SK-N-SH (cell line): ENCODE measurements at regions not wholly inside any gene's neighbourhood (a gene's known extent, or its start where the extent isn't known, plus 50 kb on each side); places are given as distances from the start of the nearest gene placed in this dataset.

Experiments
- ELF1 ChIP-seq: IDR thresholded peaks from 2 replicates; pipeline ENCODE4 v1.4.0; 2012
- EP300 ChIP-seq, 2 experiments: IDR thresholded peaks; 2 replicates each; pipeline versions ENCODE4 v1.4.0 to v1.6.1; 2012; ENCODE audit warnings: borderline replicate concordance in 1 of 2, low read depth in 1 of 2, low read length in 1 of 2
- GABPA ChIP-seq: IDR thresholded peaks from 2 replicates; pipeline ENCODE4 v1.4.0; 2012; ENCODE audit warnings: low read depth, mild to moderate bottlenecking
- GATA2 ChIP-seq: sonication (generic); formaldehyde crosslinking; IDR thresholded peaks from 2 replicates; pipeline ENCODE4 v1.5.0; 2020; ENCODE audit warnings: mild to moderate bottlenecking, missing genetic modification reagents
- NRF1 ChIP-seq: IDR thresholded peaks from 2 replicates; pipeline ENCODE4 v1.6.1; 2012; ENCODE audit warnings: low read depth, mild to moderate bottlenecking, low read length
- POLR2AphosphoS5 ChIP-seq: IDR thresholded peaks from 2 replicates; pipeline ENCODE4 v1.6.1; 2012; ENCODE audit warnings: low read depth, low read length
- RFX5 ChIP-seq: IDR thresholded peaks from 2 replicates; pipeline ENCODE4 v1.6.1; 2012; ENCODE audit warnings: mild to moderate bottlenecking, improper control_type of control experiment, low read length
- SMC3 ChIP-seq: IDR thresholded peaks from 2 replicates; pipeline ENCODE4 v1.6.1; 2012; ENCODE audit warnings: low read depth, low read length, improper control_type of control experiment
- TAF1 ChIP-seq: IDR thresholded peaks from 2 replicates; pipeline ENCODE4 v1.6.1; 2012; ENCODE audit warnings: low read depth, mild to moderate bottlenecking, low read length, moderate library complexity, borderline replicate concordance
- YY1 ChIP-seq: IDR thresholded peaks from 2 replicates; pipeline ENCODE4 v1.4.0; 2012; ENCODE audit warnings: low read depth, mild to moderate bottlenecking
- TF ChIP-seq, protein P1 (sequence below): fragments of 200-600 bp; sonication (generic); IDR thresholded peaks from 2 replicates; pipeline ENCODE4 v1.6.1; 2017; ENCODE audit warnings: antibody characterized with exemption, mild to moderate bottlenecking, moderate library complexity
- TF ChIP-seq, protein P2 (sequence below): IDR thresholded peaks from 2 replicates; pipeline ENCODE4 v1.4.0; 2012; ENCODE audit warnings: low read depth
- TF ChIP-seq, protein P3 (sequence below): IDR thresholded peaks from 2 replicates; pipeline ENCODE4 v1.4.0; 2012; ENCODE audit warnings: low read depth, borderline replicate concordance
- TF ChIP-seq, protein P4 (sequence below): IDR thresholded peaks from 2 replicates; pipeline ENCODE4 v1.6.1; 2012; ENCODE audit warnings: mild to moderate bottlenecking, low read depth, low read length, moderate library complexity

DNA sequence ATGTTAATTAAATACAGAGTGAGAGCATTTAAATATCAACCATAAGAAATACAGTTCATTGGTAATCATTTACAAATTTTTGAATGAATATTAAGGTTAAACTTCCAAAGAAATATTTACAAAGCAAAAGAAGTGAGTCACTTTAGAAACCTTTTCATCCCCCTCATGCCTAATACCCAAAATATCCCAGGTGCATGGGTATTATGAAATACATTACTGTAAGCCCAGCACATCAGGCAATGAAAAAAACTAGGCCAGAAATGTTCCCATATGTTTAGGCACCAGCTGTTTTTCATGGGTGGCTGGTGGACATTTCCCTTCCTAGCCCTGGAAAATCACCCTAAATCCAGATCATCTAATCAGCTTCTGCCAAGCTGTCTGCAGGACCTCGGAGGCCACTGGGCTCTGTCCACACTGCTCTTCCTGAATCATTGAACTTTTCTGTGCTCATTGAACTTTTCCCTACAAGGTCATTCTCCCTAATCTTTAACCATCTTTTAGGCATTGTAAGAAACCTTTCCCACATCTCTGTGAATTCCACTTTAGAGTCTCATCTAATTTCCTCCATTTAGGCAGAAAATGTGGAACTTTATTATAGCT, 145.3 kb upstream of the STXBP5 start:
- no peak for TF ChIP-seq YY1
- no peak for TF ChIP-seq EP300 (IDR thresholded peaks at IDR 0.05; ENCODE audit: borderline replicate concordance in 1 of 2, low read depth in 1 of 2, low read length in 1 of 2)
- TF ChIP-seq, protein P1, sequence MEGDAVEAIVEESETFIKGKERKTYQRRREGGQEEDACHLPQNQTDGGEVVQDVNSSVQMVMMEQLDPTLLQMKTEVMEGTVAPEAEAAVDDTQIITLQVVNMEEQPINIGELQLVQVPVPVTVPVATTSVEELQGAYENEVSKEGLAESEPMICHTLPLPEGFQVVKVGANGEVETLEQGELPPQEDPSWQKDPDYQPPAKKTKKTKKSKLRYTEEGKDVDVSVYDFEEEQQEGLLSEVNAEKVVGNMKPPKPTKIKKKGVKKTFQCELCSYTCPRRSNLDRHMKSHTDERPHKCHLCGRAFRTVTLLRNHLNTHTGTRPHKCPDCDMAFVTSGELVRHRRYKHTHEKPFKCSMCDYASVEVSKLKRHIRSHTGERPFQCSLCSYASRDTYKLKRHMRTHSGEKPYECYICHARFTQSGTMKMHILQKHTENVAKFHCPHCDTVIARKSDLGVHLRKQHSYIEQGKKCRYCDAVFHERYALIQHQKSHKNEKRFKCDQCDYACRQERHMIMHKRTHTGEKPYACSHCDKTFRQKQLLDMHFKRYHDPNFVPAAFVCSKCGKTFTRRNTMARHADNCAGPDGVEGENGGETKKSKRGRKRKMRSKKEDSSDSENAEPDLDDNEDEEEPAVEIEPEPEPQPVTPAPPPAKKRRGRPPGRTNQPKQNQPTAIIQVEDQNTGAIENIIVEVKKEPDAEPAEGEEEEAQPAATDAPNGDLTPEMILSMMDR = no peak
- TF ChIP-seq RFX5 = no peak
- no peak for TF ChIP-seq ELF1
- no peak for TF ChIP-seq SMC3
- no peak for TF ChIP-seq GATA2
- no peak for TF ChIP-seq POLR2AphosphoS5
- TF ChIP-seq, protein P2, sequence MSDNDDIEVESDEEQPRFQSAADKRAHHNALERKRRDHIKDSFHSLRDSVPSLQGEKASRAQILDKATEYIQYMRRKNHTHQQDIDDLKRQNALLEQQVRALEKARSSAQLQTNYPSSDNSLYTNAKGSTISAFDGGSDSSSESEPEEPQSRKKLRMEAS = no peak
- TF ChIP-seq GABPA = no peak
- TF ChIP-seq, protein P3, sequence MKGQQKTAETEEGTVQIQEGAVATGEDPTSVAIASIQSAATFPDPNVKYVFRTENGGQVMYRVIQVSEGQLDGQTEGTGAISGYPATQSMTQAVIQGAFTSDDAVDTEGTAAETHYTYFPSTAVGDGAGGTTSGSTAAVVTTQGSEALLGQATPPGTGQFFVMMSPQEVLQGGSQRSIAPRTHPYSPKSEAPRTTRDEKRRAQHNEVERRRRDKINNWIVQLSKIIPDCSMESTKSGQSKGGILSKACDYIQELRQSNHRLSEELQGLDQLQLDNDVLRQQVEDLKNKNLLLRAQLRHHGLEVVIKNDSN = no peak
- TF ChIP-seq TAF1 = no peak
- no peak for TF ChIP-seq NRF1
- TF ChIP-seq, protein P4, sequence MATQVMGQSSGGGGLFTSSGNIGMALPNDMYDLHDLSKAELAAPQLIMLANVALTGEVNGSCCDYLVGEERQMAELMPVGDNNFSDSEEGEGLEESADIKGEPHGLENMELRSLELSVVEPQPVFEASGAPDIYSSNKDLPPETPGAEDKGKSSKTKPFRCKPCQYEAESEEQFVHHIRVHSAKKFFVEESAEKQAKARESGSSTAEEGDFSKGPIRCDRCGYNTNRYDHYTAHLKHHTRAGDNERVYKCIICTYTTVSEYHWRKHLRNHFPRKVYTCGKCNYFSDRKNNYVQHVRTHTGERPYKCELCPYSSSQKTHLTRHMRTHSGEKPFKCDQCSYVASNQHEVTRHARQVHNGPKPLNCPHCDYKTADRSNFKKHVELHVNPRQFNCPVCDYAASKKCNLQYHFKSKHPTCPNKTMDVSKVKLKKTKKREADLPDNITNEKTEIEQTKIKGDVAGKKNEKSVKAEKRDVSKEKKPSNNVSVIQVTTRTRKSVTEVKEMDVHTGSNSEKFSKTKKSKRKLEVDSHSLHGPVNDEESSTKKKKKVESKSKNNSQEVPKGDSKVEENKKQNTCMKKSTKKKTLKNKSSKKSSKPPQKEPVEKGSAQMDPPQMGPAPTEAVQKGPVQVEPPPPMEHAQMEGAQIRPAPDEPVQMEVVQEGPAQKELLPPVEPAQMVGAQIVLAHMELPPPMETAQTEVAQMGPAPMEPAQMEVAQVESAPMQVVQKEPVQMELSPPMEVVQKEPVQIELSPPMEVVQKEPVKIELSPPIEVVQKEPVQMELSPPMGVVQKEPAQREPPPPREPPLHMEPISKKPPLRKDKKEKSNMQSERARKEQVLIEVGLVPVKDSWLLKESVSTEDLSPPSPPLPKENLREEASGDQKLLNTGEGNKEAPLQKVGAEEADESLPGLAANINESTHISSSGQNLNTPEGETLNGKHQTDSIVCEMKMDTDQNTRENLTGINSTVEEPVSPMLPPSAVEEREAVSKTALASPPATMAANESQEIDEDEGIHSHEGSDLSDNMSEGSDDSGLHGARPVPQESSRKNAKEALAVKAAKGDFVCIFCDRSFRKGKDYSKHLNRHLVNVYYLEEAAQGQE = peak; percentile 64; the same call in 1 of the 2 replicates
